HG03139 (cell line): ENCODE measurements at regions not wholly inside any gene's neighbourhood (a gene's known extent, or its start where the extent isn't known, plus 50 kb on each side); places are given as distances from the start of the nearest gene placed in this dataset.
A peak's percentile ranks its signal among the peaks of the same experiment; 100 is the strongest.
"Not testable (repeated sequence)": the region's sequence is repeated elsewhere in the genome, so short reads cannot be mapped to it uniquely, and the experiment has no call there.

Experiments used
- ATAC-seq: cut with Tn5 transposase; IDR thresholded peaks from one replicate; pipeline ENCODE4 v1.9.1; 2021; ENCODE audit not compliant: unreplicated experiment

GRCh38 chr2:107093426-107093957 is 207.5 kb upstream of the ST6GAL2 start:
- no peak for ATAC-seq

GRCh38 chr2:107094450-107094986 is 208.6 kb upstream of the ST6GAL2 start:
- ATAC-seq, result no peak

DNA sequence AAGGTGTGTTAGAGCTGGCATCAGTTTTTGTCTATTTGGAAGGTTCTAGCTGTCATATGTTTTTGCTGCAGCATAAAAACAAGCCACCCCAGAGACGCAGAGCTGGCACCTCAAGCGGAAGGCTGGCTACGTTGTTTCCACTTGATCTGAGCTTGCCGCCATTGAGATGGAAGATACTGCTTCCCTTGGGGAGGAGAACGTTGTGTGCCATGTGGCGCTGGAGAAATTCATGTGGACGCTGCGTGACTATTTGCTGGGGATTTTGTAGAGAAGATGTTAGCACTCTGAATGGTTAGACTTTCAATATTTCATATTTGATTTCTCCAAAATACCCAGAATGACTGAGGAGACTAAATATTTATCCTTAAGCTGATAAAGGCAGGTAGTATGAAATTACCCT is 216.2 kb upstream of the ST6GAL2 start:
- no peak for ATAC-seq

GRCh38 chr2:107107351-107107750 is 221.4 kb upstream of the ST6GAL2 start:
- ATAC-seq, result no peak

DNA sequence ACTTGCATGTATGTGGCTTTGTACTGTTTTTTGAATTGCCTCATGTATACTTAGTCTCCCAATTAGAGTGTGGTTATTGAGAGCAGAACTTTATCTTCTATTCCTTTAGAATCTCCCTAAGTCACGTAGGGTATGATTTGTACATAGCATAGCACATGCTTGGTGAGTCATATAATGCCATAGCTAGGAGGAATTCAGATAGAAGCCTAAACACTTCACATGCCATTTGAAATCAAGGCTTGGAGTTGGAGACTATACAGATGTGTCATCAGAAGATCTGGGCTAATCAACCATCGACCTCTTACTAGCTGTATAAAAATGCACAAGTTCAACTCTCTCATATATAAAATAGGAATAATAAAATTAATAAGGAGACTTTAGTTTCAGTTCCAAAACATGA is 222.6 kb upstream of the ST6GAL2 start:
- no peak for ATAC-seq

- no peak for ATAC-seq
Observed at GRCh38 chr2:107111623-107112022, 225.7 kb upstream of the ST6GAL2 start.

GRCh38 chr2:107112561-107112960 is 226.6 kb upstream of the ST6GAL2 start:
- ATAC-seq, result no peak

GRCh38 chr2:107128381-107128780 is 242.4 kb upstream of the ST6GAL2 start:
- no peak for ATAC-seq

GRCh38 chr2:107132070-107132469 is 246.1 kb upstream of the ST6GAL2 start:
- ATAC-seq, result peak; percentile 85

DNA sequence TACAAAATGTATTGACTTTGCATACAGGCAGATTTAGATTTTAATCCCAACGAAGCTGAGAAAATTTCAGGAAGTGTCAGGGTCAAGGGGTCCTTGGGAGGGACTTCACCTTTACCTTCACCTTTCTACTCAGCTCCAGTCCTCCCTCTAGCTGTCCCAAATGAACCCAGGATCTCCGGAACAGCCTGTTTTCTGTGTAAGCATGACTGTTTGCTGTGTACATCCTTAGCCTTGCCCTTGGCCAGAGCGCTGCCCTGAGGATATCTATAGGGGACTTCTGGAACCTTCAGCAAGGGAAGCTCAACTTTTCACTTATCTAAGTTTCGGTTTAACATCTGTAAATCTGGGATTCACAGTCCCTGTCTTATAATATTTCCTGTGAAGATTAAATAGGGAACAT is 246.8 kb upstream of the ST6GAL2 start:
- no peak for ATAC-seq

- no peak for ATAC-seq
Observed at GRCh38 chr2:107133412-107133811, 247.4 kb upstream of the ST6GAL2 start.

- ATAC-seq, result no peak
Observed at GRCh38 chr2:107136733-107137132, 250.8 kb upstream of the ST6GAL2 start.

DNA sequence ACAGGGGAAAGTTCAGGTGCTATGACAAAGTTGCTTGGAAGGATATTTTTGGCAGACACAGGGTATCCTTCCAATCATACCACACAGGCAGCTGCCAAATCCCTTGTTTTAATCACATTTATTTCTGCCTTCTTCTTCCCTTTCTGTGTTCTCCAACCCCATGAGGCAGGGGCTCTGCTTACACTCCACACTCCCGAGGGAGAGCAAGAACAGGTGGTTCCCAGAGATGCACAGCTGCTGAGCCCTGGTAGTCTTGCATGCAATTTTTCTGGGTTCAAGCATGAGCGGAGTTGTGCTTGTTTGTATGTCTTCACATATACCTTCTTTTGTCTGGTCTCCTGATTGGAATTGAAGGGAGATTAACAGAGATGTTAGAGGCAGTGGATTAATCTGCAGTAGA is 251.7 kb upstream of the ST6GAL2 start:
- ATAC-seq, result no peak

DNA sequence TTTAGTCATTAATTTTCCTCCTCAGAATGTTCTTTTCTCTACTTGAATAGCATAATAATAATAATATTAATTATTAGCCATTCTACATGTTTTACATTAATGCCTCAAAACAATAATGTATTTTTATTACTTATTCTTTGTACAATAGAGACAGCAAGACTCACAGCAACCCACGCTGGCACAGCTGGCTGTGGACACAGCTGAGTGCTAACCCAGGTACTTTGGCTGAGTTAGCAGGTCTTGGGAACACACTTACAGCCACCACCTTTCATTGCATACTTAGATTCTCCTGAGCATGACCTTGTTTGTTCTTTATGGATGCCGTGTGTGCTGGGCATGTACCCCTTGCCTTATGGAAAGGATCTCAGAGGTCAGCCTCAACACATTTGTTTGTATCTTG is 260.2 kb upstream of the ST6GAL2 start:
- ATAC-seq, result no peak

DNA sequence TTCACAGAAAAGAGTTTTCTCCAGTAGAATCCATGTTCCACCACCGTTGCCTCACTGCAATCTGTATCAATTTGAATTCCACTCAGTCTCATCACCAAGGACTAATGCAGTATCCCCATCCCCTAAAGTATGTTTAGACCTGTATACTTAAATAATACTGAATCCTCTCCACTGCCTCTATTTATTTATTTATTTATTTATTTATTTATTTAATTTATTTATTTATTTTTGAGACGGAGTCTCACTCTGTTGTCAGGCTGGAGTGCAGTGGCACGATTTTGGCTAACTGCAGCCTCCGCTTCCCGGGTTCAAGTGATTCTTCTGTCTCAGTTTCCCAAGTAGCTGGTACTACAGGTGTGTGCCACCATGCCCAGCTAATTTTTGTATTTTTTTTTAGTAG is 260.7 kb upstream of the ST6GAL2 start:
- ATAC-seq, result not testable (repeated sequence)

DNA sequence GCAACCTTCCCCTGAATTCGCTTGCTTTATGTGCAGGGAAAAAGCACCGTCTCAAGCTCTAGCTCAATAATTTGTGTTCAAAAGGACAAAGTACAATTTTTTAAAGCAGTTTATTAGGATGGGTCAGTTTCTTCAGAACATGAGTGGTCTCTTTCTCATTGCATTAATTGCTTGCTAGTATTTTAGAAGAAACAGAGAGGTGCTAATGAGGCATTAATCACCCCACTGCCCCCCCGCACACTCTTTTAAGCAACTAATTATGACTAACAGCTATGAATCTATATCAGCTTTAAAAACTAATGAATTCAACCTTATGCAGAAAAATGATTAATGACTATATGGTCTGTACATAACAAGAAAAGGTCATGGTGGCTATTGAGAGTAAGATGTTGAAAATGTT is 262.1 kb upstream of the ST6GAL2 start:
- no peak for ATAC-seq

DNA sequence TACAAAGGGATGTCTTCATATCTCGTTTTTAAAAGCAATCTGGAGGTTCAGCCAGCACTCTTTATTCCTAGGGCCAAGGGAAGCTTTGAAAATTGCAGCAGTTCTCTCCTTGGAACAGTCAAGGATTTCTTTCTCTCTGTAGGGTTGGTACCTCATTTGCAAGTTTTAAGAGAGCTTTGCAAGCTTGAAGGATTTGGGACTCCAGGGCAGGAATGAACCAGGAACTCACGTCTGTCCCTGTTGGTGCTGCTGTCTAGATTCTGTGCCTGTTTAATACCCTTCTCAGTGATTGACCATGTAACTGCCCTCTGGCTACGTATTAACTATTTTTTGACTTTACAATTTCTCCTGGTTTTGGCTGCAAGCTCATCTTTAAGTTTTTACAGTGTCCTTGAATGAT is 262.5 kb upstream of the ST6GAL2 start:
- ATAC-seq, result no peak

- no peak for ATAC-seq
Observed at GRCh38 chr2:107160640-107161239, 274.8 kb upstream of the ST6GAL2 start.

DNA sequence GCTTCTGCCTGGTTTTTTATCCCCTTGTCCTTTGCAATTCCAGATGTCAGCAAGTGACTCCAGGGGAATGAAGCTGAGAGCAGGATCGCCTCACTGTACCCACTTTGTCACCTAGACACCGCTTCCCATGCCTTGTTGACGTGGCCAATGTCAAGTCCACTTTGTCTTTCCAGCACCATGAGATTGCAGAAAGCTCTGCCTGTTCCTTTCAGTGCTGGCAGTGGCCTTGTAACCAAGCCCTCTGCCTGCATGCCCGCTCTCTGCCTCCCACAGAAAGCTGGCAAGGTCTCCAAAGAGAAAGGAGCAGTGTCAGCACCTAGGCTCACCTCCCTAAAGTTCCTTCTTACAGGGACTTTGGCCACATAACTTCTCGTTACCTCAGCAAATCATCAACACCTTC is 282.2 kb upstream of the ST6GAL2 start:
- ATAC-seq, result no peak

GRCh38 chr2:107174171-107174570 is 288.2 kb upstream of the ST6GAL2 start:
- ATAC-seq, result no peak

DNA sequence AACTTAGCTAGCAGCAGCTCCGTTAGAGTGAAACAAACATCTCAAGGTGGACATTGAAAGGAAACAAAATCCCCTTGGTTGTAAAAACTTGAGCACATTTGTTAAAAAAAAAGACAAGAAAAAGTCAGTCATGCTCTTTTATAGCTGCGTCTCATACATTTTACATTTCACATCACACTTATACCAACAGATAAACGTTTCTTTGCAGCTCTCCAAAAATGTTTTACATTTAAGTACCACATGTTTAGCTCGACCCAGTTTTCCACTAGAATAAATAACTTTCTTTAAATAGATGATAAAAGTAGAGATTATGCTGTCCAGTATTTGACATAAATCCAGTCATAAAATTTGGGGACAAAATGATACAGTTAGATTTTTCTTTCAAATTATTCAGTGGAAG is 297.0 kb upstream of the ST6GAL2 start:
- no peak for ATAC-seq

DNA sequence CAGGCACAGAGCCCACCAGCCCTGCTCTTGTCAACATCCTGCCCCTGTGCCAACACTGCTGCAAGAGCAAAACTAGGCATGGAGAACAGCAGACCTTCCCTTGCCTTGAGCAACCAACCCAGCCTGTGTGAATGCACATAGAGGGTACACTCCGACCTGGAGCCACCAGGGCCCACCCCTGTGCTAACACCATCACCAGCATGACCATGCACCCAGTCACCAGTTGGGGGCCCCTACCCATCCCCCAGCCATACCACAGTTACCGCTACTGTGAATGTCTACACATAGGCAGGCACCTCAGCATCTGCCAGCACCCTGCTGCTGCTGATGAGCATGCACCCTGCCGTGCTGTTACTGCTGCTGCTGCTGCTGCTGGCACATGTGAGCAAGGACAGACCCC is 301.9 kb upstream of the ST6GAL2 start:
- ATAC-seq, result no peak

DNA sequence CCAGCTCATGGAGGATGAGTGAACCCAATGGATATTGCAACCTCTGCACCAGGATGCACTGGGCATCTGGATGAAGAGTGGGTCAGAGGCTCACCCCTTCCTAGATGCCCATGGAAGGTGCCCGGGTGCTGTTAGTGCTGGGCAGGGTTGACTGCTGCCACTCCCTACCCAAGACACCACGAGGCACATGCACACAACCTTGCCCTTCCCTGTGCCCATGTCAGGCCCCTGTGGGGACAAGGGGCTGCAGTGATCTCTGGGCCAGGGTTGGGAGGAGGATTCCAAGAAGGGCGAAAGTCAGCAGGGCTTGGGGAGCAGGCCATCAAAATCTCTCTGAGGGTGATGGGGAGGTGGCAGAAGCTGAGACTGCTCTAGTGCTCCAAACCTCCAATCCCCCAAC is 309.7 kb upstream of the ST6GAL2 start:
- ATAC-seq, result no peak
